RPMI8226 (cell line): ENCODE measurements at regions not wholly inside any gene's neighbourhood (a gene's known extent, or its start where the extent isn't known, plus 50 kb on each side); places are given as distances from the start of the nearest gene placed in this dataset.
"Not testable (repeated sequence)": the region's sequence is repeated elsewhere in the genome, so short reads cannot be mapped to it uniquely, and the experiment has no call there.

Experiments
- DNase-seq: peaks from one replicate; pipeline ENCODE4 v3.0.0-alpha.2; 2015

DNA sequence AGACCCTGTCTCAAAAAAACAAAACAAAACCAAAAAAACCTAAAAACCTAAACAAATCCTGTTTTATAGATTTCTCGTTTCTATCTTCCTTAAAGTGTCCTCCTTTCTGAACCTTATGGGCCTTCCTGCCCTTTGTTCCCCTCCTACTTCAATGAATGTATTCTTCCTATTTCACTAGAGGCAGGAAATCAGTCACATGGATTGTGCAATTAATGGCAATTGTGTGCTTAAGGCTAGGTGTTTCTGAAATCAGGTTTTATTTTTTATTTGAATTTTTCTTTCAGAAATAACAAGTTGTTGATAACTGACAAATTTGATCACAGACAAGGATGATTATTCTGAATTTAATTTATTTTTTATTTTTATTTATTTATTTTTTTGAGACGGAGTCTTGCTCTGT is 220.6 kb upstream of the SEMA6A start:
- DNase-seq, result no peak

DNA sequence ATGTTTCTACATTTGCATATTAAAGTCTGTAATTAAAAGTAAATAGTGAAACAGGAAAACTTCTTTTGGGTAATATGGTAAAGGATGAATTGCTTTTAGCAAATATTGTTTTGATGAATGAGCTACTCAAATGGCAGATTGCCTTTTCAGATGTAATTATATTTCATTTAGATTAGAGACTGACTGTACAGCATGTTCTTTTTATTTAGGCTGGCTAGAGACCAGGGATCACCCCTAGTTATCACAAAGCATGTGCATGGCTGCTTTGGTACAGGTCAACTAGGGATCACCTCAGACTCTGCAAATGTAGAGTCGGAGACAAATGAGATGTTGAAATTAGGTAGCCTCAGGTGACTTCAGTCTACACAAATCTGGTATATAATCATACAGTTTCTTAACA is 214.9 kb upstream of the SEMA6A start:
- no peak for DNase-seq

DNA sequence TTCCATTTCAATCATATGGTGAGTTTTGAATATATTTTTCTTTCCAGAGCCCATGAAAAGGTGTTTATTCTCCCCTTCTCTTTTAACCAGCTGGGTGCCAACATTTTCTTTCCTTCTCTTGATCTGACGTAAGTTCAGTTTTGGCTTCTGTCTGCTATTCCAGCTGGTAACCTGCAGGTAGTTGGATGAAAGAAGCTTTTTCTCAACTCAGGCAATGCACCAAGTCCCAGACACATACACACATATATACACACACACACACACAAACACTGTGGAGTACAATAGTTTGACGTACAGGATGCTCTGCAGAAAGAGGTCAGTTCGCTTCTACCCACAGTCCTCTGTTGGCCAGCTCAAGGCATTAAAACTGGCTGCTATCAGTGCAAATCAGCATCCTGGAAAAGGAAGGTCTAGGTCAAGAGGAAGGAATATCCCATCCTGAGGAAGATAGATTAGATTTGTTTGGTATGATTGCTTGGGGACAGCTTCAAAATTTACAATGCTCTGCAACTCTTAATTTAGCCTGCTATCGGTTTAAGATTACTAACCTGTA is 214.3 kb upstream of the SEMA6A start:
- no peak for DNase-seq

- DNase-seq, result no peak
These were observed 212.9 kb upstream of the SEMA6A start for GRCh38 chr5:116787570-116787969.

DNA sequence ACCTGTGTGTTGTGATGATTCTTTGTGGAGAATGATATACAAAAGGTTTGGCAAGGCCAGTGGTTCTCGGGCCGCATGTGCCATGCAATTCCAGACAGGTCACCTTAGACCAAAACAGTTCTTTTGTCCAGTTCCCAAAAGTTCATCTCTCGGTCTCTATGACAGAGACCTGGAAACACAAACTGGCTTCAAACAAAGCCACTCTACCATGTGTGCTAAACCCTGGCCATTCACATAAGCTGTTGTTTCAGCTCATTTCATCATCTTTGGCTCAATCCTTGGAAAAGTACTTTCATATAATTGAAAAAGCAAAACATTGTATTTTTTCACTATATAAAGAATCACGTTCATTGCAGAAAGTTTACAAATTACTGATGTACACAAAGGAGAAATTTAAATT is 210.5 kb upstream of the SEMA6A start:
- no peak for DNase-seq

- no peak for DNase-seq
These were observed 205.2 kb upstream of the SEMA6A start for GRCh38 chr5:116779846-116780245.

DNA sequence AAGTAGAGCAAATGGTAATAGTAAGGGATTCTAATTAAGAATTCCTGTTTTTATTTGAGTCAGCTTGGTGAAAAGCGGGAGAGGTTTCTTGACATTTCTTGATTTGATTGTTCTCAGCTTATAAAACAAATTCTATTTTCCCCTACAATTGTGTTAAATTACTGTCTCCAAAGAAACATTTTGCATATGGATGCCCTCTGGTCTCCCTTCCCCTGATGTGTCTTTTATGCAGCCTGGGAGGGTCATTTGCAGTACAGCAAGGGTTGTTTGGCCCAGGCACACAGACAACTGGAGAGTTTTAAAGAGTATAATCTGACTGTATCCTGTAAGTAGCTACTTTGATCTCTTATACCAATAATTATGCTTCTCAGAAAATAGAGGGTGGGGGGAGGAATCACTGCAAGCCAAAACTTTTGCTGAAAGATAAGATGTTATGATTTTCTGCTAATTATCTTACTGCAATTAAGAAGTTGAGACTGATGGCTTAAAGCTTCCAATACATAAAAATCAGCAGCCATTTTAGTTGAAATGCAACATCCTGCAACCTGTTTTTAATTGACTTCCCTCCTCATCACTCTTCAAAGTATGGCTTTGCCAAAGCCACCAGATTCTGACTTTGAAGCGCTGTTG is 204.1 kb upstream of the SEMA6A start:
- no peak for DNase-seq

GRCh38 chr5:116778032-116778431 is 203.4 kb upstream of the SEMA6A start:
- no peak for DNase-seq

DNA sequence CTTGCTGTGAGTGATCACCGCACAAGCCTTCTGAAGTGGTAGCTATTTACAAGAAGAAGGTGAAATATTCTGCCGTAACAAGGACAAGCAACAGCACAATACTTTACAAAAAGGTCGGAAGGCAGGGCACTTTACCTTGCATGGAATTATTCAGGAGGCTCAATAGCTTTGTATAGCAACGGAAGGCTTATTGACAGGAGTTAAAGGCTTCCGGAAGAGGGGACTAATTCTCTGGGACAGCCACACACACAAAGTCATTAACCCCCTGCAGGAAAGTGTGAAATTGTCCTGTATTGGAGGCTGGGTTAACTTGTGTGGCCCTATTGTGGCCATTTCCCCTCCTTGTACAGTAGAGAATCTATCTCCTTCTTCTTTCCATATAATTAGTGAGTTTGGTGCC is 199.3 kb upstream of the SEMA6A start:
- no peak for DNase-seq

- no peak for DNase-seq
These were observed 198.2 kb upstream of the SEMA6A start for GRCh38 chr5:116772806-116773205.

GRCh38 chr5:116772152-116772501 is 197.5 kb upstream of the SEMA6A start:
- no peak for DNase-seq

GRCh38 chr5:116771466-116772151 is 197.0 kb upstream of the SEMA6A start:
- DNase-seq, result no peak

DNA sequence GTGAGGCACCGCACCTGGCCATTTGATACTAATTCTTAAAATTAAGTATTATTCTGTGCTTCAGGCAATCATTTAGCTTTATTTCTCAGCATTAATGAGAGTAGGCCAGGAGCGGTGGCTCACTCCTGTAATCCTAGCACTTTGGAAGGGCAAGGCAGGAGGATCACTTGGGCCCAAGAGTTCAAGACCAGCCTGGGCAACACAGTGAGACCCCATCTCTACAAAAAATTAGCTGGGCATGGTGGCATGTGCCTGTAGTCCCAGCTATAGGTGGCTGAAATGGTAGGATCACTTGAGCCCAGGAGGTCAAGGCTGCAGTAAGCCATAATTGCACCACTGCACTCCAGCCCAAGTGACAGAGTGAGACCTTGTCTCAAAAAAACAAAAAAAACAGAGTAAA is 195.3 kb upstream of the SEMA6A start:
- not testable (repeated sequence) for DNase-seq

- no peak for DNase-seq
These were observed 194.8 kb upstream of the SEMA6A start for GRCh38 chr5:116769470-116769869.

GRCh38 chr5:116766470-116766947 is 191.9 kb upstream of the SEMA6A start:
- DNase-seq, result no peak

DNA sequence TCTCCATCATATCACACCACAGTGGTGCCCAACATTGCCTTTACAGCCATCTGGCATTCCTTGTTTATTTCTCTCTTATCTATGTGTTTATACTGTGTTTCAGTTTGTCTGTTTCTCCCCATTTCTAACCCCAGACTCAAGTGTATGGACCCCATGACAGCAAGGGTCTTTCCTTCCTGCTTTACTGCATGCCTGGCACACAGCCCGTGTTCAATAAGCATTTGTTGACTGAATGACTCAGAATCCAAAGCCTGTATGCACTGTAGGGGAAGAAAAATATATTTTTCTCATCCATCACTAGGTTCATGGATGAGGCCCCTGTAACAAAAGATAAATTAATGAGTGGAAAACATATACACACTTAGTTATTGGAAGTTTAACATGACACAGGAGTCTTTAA is 190.8 kb upstream of the SEMA6A start:
- no peak for DNase-seq

GRCh38 chr5:116764941-116765340 is 190.3 kb upstream of the SEMA6A start:
- DNase-seq, result no peak

- peak; percentile 28 for DNase-seq
These were observed 189.6 kb upstream of the SEMA6A start for GRCh38 chr5:116763987-116764866.

DNA sequence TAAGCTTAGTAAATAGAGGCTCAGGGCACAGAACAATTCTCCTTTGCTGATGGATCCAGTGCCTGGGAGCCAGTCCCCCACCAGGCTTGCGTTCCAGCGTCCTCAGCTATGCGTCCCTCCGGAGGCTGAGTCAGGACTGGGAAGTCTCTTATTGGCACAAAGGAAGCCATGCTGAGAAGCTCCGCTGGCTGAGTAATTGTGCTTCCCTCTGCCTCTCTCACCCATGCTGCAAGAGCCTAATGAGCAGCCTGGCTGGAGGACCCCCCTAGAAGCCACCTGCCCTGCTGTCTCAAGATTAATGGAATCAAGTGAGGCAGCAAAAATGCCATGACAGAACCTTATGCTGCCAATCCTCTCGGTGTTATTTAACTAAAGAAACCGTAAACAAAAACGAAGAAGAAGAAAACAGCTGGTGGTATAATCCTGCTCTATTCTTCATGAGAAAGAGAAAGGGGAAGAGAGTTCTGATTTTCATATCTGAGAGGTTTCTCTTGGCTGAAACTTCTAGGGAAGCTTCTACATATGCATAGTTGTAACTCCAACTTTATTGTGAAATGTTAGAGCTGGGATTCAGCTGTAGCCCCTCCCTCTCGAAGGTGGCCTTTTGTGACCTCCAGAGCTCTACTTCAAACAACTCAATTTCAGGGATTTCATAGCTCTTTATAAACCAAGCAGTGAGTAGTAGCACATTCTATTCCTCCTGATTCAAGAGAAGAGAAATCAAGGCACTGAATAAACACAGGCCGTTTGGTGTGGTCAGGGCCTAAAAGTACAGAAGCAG is 185.4 kb upstream of the SEMA6A start:
- no peak for DNase-seq

DNA sequence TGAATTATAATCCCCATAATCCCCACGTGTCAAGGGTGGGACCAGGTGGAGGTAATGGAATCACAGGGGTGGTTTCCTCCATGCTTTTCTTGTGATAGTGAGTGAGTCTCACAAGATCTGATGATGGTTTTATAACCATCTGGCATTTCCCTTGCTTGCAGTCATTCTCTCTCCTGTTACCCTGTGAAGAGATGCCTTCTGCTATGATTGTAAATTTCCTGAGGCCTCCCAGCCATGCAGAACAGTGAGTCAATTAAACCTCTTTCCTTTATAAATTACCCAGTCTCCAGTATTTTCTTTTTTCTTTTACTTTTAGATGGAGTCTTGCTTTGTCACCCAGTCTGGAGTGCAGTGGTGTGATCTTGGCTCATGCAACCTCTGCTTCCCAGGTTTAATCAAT is 182.7 kb upstream of the SEMA6A start:
- DNase-seq, result no peak

DNA sequence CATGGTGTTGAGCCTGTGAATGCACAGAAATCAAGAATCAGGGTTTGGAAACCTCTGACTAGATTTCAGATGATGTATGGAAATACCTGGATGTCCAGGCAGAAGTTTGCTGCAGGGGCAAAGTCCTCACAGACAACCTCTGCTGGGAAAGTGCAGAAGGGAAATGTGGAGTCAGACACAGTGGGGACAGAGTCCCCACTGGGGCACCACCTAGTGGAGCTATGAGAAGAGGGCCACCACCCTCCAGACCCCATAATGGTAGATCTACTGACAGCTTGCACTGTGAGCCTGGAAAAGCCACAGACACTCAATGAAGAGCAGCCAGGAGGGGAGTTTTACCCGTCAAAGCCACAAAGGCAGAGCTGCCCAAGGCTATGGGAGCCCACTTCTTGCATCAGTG is 181.9 kb upstream of the SEMA6A start:
- no peak for DNase-seq

- DNase-seq, result no peak
These were observed 179.9 kb upstream of the SEMA6A start for GRCh38 chr5:116754556-116754955.

DNA sequence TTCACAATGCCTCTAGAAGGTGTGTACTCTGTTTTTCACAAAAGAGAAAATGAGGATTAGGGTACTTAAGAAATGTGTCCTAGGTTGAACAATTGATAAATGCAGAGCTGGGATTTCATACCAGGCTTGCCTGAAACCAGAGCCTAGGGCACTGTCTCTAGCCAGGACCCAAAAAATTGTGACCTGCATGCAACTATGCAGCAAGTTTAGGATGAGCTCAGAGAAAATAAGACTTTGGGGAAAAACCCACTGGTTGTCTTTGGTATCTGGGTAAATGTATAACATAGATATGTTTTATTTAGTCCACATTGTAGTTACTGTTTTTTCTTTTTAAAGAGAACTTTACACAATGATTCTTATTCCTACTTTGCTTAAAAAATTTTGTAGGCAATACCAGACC is 177.1 kb upstream of the SEMA6A start:
- no peak for DNase-seq
